ENCODE measurements at regions not wholly inside any gene's neighbourhood (a gene's known extent, or its start where the extent isn't known, plus 50 kb on each side); places are given as distances from the start of the nearest gene placed in this dataset.
A peak's percentile ranks its signal among the peaks of the same experiment; 100 is the strongest.

DNA sequence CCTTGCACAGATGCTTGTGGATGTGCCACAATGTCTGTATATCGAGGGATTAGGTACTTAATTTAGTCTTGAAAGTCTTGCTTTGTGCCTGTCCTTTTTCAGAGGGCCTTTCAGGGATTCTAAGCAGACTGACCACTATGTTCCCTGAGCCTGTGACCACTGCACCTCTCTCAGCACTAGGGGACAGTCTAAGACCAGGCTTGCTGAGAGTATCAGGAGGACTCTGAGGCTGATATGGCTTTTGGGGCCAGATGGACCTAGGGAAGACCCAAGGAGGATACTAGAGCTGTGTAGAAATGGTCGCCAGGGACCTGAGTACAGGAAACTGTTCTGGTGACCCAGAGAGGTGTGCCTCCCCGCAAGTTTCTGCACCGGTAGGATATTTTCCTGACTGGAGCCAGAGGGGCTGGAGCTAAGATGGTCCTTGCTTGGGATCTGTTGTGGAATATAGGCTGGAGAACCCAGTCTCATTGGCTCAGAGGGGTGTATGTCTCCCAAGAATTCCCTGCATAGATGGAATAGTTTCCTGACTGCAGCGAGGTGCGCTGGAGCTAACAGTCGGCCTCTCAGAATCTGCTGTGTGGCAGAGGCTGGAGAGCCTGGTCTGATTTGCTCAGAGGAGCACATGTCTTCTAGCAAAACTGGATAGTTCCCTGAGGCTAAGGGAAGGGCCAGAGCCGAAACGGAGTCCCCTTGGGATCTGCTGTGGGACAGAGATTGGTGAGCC is 213.2 kb upstream of the DCBLD2 start:
- DNase-seq (ENCODE audit: low read depth): no peak

DNA sequence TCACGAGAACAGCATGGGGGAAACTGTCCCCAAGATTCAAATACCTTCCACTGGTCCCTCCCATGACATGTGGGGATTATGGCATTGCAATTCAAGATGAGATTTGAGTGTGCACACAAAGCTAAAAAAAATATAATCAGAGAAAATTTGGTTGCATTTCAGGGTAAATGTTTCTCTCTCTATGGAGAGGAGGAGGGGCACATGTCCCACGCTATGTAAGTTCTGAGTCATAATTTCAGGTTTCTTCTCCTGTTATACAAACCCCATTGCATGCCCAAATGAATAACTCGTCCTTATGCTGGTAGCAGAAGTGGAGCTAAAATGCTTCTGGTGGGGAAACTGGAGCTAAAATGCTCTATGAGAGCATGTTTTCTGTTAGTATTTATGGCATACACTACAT is 209.7 kb upstream of the DCBLD2 start:
- DNase-seq (ENCODE audit: low read depth): no peak

DNA sequence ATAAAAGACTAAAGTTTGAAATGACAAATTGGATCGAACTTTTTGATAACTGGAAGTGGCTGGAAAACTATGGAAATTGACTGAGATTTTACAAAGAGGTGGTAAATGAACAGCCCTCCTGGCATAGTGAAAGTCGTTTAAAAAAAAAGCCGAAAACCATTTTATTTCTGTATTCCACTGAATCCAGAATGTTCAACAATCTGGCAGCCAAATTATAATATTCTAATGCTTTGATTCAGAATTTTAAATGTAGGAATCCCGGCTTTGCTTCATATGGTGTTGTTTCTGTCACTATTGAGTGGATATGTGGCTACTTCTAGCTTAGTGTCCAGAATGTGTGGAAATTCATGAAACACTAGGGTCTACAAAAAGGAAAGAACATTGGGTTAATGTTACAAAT is 208.9 kb upstream of the DCBLD2 start:
- DNase-seq (ENCODE audit: low read depth): no peak

DNA sequence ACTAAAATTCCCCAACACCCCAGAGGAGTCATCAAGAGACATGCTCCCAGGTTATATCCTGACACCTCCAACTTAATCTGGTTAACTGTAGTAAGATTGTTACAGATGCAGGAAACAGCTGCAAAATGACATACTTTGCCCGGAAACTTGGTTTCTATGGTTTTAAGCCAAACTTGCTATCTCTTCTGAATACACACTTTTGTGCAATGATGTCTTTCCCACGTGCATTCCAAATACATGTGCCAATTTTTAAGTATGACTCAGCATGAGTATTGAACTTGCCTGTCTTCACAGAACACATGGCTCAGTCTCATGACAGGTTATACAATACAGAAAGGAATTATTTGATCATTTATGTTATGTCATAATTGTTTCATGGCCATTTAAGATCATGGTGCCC is 207.0 kb upstream of the DCBLD2 start:
- DNase-seq (ENCODE audit: low read depth): peak; percentile 99

DNA sequence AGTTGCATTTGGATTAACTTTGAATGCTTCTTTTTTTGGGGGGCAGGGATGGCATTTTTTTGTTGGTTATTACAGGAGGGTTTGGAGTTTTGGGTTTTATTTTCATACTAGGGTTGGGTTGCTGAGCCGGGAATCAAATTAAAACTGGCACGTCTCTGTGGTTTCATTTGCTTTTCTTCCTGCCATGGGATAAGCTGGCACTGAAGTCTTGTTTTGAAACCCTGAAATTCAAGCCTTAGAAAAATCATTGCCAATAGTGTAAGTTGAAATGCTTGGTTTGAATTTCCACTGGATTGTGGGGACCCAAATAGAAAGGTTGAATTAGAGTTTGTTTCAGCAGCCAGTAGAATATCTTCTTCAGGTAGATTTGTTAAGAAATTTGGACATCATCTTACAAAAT is 193.1 kb upstream of the DCBLD2 start:
- DNase-seq (ENCODE audit: low read depth): no peak

DNA sequence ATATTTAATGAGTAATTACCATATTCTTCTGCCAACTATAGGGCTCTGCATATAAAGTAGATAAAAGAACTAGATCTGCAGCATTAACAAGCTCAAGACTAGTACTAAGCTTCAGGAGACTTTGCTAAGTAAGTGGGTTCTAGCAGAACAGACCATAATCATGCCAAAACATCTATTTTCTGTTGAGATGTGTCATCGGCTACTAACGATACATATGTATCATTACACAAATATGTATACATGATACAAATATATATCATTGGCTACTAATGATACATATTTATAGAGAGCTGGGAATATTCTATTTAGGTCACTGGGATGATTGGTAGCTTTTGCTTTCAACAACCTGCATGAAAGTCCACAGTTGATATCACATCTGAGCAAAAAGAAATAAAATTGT is 185.8 kb upstream of the DCBLD2 start:
- no peak for DNase-seq (ENCODE audit: low read depth)

DNA sequence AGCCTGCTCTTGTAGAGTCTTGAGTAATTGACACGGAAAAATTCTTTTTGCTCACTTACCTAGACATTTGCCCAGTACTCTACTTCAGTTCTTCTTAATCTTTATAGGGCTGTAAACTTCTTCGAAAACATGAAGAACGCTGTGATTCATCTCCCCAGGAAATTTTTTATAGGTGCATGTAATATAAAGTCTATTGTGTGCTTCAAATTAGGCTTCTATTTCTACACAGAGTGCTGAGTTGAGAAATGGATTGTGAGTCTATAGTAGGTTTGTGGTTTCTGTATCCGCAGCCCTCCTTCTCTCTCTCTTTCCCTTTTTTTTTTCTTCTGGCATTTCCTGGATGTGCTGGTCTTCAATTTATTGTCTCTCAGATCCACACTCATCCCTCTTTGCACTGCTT is 183.3 kb upstream of the DCBLD2 start:
- no peak for DNase-seq (ENCODE audit: low read depth)

DNA sequence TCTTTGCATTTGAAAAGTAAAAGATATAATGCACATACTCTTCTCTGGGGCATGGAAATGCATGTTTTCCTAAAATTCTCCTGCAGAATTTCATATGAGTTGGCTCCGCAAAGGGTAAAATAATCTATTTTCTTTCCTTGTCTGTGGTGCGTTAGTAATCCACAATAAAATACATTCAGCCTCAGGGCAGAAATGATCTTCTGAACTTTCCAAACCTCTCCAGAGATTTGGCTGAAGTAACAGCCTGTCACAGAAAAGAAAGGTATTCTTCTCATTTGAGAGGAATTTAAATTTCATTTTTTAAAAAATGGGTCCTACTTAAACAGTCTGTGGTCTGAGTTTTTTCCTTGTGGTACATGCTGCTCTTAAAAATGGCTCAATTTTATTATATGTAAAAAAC is 182.7 kb upstream of the DCBLD2 start:
- DNase-seq (ENCODE audit: low read depth): no peak

DNA sequence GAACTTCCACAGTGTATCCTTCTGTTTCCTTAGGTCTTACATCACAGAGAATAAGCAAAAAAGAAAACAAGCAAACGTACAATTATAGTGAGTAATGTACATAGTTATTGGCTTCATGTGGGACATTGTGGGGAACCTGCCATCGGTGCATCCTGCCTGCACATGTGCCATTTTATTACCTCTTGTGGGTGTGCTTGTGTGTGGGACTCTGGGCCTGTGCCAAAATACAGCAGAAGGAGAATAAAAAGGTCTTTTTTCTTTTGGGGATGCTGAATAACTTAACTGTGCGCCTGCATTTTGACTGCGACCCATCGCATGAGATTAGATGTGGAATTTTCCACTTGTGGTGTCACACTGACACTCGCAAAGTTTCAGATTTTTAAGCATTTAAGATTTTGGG is 169.6 kb upstream of the DCBLD2 start:
- DNase-seq (ENCODE audit: low read depth): no peak

DNA sequence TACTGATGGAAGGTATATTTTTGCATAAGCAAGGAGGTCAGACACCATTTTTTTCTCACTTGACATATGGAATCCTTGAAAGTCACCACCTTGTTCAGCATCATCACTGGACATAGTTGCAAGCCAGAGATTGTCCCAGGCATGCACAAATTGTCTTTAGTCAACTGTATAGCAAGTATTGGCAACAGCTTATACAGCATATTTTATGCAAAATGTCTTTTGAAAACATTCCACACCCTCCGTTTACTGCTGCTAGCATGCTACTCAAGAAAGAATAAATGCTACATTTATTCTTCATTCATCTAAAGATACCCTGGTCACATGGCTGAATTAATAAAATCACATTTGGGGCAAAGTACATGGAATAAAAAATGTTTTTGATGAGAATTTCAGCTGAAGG is 168.5 kb upstream of the DCBLD2 start:
- no peak for DNase-seq (ENCODE audit: low read depth)

DNA sequence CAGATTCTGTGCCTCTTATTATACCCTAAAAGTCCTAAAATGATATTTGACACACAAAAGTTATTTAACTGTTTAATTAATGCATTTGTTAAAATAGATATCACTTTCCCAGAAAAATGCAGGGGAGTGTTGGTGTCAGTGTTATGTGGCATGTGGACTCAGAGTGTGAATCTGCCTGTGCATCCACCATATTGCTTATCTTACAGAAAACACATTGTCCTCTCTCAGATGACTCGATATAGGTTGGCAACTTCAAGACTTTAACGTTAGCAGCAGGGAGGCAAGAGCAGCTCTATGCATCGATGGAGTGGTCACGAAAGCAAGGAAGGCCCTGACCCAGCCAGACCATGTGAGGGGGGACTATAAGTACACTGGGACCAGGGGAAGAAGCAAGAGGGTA is 165.4 kb upstream of the DCBLD2 start:
- DNase-seq (ENCODE audit: low read depth): no peak

DNA sequence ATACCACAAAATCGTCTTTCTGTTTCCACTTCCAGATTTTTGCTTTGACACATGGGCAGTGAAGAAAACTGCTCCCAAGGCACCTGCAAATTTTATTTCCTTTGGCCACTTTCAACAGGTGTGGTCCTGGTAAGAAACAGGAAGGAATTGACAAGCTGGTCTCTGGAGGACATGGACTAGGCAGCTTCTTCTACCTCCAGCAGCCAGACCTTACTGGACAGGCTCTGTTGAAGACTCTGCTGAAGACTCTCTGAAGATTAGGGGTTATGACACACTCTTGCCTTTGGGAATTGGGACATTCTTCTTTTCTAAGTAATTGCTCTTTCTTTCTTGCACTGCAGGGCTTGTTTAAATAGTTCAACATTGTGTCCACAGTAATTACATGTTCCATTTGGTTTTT is 147.7 kb upstream of the DCBLD2 start:
- no peak for DNase-seq (ENCODE audit: low read depth)

DNA sequence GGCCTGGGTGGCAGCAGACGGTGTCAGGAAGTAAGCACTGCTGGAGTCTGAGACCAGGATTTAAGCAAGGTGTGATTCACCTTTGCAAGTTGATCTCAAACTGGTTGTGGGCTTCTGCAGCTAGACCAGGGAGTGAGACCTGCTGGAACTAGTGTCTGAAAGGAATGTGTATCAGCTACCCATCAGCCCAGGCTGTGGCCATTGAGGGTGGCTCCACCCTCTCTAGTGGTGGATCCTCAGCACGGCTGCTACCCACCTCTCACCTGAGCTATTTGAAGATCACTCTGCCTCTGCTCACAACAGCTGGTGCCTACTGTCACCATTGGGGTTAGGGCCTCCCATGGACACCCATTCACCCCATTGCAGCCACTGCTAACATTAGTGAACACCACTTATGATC is 140.3 kb upstream of the DCBLD2 start:
- no peak for DNase-seq (ENCODE audit: low read depth)

DNA sequence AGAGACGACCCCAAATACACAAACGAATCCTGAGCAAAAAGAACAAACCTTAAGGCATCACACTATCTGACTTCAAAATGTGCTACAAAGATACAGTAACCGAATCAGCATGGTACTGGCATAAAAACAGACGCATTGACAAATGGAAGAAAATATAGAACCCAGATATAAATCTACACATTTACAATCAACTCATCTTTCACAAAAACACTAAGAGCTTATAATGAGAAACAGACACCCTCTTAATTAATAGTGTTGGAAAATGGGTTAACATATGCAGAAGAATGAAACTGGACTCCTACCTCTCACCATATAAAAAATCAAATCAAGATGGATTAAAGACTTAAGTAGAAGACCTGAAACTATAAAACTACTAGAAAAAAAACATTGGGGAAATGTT is 130.3 kb upstream of the DCBLD2 start:
- no peak for DNase-seq (ENCODE audit: low read depth)

DNA sequence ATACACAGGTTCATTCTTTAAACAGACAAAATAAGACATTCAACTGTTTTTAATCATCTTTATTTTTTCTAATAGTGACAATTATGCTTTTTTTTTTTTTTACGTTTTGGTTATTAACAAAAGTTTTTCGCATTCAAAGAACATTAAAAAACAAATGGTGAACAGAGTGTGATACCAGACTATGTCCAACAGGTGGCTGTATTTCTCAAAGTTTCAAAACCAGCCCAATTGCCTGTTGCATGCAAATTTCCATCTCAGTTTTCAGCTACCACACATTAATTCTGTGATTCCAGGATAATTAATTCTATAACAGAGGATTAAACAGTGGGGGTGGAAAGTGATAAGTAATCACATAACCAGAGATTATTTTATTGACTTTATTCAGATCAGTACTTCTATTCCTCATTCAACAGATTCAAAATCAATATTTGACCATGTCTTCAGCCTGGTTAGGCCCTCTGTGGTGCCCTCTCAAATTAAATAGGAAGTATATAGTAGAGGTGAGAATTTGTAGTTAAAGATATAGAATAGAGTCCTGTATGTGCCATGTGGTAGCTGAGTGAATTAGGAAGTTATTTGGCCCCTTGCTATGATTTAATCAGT is 122.2 kb upstream of the DCBLD2 start:
- peak; percentile 25 for DNase-seq (ENCODE audit: low read depth)

DNA sequence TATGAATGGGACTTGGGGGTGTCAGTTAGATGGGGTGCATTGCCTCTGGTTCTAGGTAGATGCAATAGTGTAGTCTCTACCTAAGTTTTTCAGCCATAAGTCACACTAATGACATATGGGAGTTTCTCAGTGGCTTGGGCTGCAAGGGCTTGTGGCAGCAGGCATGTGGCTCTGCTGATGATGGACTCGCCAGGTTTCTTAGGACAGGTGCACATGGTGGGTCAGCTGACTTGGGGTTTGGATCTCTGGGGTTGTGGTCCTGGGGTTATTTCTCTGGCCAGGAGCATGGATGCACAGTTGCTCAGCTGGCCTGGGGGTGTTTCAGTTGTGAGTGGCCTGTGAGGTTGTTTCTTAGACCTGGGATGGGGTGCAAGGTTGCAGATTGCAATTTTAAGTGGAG is 120.0 kb upstream of the DCBLD2 start:
- no peak for DNase-seq (ENCODE audit: low read depth)

DNA sequence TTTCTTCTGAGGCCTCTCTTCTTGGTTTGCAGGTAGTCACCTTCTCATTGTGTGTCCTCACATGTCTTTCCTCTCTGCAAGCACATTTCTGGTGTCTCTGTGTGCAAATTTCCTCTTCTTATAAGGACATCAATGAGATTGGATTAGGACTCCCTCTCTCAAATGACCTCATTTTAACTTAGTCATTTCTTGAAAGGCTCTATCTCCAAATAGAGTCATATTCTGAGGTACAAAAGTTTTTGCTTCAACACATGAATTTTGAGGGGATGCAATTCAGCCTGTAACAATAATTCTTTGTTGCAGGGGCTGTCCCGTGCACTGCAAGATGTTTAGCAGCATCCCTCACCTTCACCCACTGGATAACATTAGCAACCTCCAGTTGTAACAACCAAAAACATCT is 115.0 kb upstream of the DCBLD2 start:
- no peak for DNase-seq (ENCODE audit: low read depth)

DNA sequence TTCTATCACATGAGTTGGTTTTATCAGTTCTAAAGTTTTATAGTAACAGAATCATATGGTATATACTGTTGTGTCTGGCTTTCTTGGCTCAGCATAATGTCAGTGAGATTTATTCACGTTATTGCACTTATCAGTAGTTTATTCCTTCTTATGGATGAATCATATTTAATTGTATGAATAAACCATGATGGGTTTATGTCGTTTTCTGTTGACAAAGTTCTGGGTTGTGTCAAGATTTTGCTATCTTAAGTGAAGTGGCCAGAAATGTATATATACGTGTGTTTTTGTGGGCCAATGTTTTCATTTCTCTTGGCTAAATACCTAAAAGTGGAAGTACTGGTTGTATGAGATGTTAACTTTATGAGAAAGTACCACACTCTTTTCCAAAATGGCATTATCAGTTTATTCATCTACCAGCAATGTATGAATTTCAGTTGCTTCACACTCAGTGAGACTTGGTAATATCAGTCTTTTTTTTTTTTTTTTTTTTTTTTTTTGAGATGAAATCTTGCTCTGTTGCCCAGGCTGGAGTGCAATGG is 112.4 kb upstream of the DCBLD2 start:
- DNase-seq (ENCODE audit: low read depth): no peak

DNA sequence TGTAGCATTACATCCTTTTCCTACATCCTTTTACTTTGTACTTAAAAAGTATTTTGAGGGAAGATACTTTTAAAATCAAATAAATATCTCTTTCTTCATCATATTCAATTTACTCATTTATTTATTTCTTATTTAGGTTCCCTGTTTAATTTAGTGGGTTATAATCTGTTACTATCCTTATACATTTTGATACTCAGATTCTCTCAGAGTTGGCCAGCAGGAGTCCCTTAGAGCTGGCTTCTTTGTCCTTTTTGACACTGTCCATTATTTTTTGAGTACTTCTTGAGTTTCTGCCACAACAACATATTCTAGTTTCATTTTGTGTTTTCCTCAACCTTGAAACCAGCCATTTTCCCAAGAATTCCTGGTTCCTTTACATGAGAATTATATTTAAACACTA is 111.6 kb upstream of the DCBLD2 start:
- no peak for DNase-seq (ENCODE audit: low read depth)

DNA sequence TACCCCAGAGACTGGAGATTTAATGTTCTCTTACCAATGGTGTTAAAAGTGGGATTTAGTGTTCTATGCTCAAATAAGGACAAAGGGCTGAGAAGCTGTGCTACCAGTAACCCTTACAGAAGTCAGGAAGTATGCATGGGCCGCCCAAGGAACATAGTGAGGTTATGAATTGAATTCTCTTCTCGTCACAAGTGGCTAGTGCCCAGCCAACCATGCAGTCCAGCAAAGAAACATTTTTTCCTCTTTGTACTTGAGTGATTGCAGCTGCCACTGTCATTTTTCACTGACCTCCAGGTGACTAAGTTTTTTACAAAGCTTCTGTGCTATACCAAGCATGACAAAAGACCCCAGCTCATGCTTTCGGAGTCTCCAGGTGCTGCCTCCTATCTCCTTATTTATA is 110.6 kb upstream of the DCBLD2 start:
- no peak for DNase-seq (ENCODE audit: low read depth)

DNA sequence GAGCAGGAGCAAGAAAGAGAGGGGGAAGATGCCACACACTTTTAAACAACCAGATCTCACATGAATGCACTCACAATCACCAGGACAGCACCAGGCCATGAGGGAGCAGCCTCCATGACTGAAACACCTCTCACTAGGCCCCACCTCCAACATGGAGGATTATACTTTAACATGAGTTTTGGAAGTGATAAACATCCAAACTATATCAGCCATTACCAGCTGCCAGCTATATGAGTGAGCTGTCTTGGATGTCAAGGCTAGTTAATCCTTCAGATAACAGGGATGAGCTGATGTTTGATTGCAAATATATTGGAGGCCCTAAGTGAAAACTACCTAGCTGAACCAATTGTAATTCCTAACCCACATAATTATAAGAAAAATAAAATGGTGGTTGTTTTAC is 108.4 kb upstream of the DCBLD2 start:
- no peak for DNase-seq (ENCODE audit: low read depth)

DNA sequence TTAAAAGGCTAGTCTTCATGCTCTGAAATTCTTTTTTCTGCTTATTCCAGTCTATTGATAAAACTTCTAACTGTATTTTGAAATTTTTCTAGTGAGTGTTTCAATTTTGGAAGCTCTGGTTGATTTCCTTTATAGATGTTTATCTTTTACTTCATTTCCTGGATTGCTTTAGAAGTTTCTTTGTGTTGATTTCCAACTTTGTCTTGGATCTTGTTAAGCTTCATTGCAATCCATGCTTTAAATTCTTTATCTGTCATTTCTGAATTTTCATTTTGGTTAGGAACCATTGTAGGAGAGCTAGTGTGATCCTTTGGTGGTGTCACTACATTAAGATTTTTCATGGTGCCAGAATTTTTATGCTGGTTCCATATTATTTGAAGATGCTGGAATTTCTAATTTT is 105.2 kb upstream of the DCBLD2 start:
- DNase-seq (ENCODE audit: low read depth): no peak

DNA sequence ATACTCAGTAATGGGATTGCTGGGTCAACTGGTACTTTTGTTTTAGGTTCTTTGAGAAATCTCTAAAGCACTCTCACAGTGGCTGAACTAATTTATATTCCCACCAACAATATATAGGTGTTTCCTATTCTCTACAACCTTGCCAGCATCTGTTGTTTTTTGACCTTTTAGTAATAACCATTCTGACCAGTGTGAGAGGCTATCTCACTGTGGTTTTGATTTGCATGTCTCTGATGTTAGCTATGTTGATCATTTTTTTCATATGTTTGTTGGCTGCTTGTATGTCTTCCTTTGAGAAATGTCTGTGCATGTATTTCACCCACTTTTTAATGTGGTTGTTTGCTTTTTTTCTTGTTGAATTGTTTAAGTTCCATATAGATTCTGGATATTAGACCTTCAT is 98.2 kb upstream of the DCBLD2 start:
- no peak for DNase-seq (ENCODE audit: low read depth)

DNA sequence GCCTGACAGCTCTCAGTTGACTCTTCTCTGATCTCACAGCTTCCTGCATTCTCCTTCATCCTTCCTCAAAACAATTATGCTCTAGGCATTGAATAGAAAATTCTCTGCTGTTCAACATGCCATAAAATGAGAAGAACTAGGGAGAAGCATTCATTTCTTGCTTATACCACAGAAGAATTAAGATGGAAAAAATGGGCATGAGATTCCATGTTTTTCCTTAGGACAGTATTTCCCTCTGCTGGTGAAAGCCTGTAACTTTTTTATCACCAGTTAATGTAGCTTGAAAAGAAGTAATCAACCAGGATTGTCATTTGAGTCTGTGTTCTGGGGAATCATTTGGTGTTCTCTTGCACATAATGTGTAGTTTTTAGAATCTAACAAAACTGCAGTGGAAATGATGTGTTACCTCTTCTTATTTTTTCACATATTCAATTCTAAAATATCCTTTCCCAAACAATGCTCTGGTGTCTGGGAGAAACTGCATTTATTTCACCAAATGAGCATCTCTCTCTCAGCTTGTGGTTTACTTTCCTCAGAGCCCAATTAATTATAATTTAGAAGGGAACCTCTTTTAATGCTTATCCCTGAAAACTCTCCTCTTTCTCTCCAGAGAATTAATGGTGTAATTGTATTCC is 92.8 kb upstream of the DCBLD2 start:
- no peak for DNase-seq (ENCODE audit: low read depth)

Data from HS-5 (cell line).